ENCODE measurements at regions not wholly inside any gene's neighbourhood (a gene's known extent, or its start where the extent isn't known, plus 50 kb on each side); places are given as distances from the start of the nearest gene placed in this dataset.
"Not testable (repeated sequence)": the region's sequence is repeated elsewhere in the genome, so short reads cannot be mapped to it uniquely, and the experiment has no call there.

DNA sequence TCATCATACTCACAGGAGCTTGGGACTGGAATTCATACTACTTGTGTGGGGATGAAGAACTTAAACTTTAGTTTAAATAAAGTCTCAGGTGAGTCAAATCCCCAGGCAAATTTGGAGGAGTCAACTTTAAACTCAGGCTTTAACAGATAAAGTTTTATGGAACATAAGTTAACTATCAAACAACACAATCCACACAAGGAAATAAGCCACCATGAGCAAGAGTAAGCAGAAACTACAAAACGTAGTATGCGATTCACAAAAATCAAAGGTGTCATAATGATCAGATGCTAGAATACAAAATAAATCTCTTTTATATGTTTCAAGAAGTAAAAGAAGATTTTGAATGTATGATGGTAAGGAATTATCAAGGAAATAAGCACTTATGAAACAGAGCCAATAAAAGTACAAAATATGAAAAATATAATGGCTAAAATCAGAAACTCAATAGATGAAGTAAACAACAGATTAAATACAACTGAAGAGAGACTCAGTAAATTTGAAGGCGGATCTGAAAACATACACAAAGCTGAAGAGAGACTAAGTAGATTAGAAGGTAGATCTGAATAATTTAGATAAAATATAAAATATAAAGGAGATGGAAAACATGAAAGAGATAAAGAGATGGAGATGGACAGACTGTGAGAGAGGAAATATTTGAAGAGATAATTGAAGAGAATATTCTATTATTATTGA, 97.5 kb upstream of the TWIST2 start:
- no peak for DNase-seq (ENCODE audit: low read depth)

DNA sequence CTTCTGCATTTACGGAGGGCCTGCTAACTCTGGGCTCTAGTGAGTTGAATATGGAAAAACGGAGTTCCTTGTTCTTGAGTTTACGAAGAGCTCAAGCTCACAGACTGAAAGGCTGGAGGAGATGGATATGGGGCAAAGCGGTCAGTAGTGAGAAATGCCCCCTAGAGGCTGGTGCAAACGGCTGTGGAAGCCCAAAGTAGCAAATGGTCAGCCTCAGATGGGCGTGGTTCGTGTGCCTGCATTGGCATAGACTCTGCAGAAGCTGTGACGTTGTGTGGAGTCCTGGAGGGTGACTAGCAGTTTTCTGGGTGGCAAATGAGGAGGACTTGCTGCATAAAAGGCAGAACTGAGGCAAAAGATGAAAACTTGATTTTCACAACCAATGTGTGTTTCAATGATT, 93.6 kb upstream of the TWIST2 start:
- DNase-seq (ENCODE audit: low read depth), result no peak

- DNase-seq (ENCODE audit: low read depth), result no peak
Observed at GRCh38 chr2:238761868-238762267, 86.0 kb upstream of the TWIST2 start.

- no peak for DNase-seq (ENCODE audit: low read depth)
Observed at GRCh38 chr2:238763471-238763995, 84.4 kb upstream of the TWIST2 start.

GRCh38 chr2:238765590-238765989, 82.3 kb upstream of the TWIST2 start:
- no peak for DNase-seq (ENCODE audit: low read depth)

DNA sequence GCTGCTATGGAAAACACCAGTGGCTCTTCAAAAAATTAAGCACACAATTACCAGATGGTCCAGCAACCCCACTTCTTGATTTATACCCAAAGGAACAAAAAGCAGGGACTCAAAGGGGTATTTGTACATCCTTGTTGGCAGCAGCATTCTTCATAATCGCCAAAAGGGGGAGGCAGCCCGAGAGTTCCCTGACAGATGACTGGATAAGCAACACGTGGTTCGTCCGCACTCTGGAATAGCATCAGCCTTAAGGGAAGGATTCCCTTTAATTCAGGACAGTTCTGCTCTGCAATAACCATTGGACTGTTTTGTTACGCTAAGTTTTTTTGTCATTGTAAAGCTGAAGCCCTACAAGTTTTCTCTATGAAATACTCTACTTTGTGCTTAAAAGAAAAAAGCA, 76.7 kb upstream of the TWIST2 start:
- DNase-seq (ENCODE audit: low read depth), result peak; percentile 4

DNA sequence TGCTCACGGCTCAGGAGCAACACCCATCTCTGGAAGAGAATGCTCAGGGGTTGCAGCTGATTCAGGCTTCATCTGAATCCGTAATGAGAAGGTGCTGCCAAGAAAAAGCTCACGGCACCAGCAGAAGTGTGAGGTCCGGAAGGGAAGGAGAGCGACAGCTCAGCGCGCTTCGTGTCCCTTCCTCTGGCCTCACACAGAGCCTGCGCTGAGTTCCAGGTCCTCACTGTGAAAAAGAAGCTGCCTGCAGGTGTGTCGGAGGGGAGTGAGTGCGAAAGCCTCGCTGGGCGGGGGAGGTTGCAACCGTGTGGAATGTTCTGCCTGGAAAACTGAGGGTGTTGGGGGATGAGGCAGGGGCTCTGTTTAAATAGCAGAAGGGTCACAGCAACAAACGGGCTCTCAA, 76.2 kb upstream of the TWIST2 start:
- no peak for DNase-seq (ENCODE audit: low read depth)

GRCh38 chr2:238772635-238773297, 75.1 kb upstream of the TWIST2 start:
- DNase-seq (ENCODE audit: low read depth), result no peak

GRCh38 chr2:238773472-238773871, 74.4 kb upstream of the TWIST2 start:
- DNase-seq (ENCODE audit: low read depth), result no peak

GRCh38 chr2:238774071-238774470, 73.8 kb upstream of the TWIST2 start:
- no peak for DNase-seq (ENCODE audit: low read depth)

DNA sequence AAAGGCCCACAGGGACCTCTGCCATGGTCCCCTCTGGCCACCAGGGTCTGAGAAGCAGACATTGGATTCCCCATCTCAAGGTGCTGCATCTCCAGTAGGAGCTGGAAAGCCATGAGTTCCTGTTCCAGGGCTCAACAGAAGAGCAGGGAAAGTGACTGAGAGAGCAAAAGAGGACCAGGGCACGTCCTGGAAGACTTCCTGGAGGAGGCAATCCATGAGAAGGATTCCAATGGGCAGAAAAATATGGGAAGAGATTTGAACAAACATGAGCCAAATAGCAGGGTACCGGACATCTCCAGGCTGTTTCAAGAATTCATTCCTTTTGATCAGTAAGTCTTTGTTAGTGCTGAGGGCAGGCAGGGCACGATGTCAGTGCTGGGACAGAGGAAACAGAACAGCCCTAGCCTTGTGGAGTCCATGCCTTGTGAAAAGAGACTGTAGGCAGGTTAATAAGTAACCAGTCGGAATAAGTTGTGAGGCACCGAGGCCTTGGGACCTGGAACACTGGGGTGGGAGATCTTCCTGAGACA, 72.8 kb upstream of the TWIST2 start:
- no peak for DNase-seq (ENCODE audit: low read depth)

DNA sequence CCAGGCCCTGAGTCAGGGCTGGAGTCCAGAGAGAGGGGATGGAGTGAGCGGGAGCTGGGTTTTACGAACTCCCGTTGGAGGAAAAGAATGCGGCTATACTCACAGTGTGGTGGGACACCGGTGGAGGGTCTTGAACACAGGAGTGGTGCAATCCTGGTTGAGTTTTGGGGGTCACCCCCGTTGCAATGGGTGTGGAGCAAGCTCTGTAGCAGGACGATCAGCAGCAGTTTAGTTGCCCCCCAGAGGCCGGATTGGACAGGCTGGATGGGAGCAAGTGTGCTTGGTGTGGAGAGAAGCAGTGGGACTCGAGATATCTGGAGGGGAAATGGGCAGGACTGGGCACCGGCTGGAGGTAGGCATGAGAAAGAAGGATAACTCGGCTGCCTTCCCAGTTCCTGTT, 72.3 kb upstream of the TWIST2 start:
- no peak for DNase-seq (ENCODE audit: low read depth)

DNA sequence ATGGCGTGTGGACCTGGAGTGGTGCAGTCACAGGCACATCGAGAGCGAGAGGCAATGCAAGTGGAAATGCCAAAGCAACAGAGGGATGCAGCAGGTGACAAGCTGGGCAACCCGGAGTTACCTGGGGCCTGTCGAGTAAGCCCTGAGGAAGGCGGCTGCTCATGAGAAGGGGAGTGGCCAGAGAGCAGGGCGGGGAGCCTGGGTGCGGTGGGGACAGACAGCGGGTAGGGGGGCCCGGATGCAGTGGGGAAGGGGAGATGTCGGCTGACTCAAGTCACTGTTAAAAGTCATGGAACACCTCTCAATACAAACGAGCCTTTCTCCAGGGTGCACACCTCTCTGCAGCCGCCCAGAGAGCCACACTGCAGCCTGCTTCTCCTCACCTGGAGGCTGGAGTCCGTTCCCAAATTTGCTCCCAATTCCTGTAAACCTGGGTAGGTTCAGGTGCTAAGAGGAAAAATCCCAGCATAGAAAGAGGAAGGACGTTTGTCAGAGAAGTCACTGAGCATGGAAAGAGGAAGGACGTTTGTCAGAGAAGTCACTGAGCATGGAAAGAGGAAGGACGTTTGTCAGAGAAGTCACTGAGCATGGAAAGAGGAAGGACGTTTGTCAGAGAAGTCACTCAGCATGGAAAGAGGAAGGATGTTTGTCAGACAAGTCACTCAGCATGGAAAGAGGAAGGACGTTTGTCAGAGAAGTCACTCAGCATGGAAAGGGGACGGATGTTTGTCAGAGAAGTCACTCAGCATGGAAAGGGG, 71.7 kb upstream of the TWIST2 start:
- no peak for DNase-seq (ENCODE audit: low read depth)

DNA sequence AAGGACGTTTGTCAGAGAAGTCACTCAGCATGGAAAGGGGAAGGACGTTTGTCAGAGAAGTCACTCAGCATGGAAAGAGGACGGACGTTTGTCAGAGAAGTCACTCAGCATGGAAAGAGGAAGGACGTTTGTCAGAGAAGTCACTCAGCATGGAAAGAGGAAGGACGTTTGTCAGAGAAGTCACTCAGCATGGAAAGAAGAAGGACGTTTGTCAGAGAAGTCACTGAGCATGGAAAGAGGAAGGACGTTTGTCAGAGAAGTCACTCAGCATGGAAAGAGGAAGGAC, 71.2 kb upstream of the TWIST2 start:
- DNase-seq (ENCODE audit: low read depth), result not testable (repeated sequence)

GRCh38 chr2:238777369-238778067, 70.4 kb upstream of the TWIST2 start:
- DNase-seq (ENCODE audit: low read depth), result no peak

GRCh38 chr2:238784671-238785527, 63.0 kb upstream of the TWIST2 start:
- DNase-seq (ENCODE audit: low read depth), result peak; percentile 20

DNA sequence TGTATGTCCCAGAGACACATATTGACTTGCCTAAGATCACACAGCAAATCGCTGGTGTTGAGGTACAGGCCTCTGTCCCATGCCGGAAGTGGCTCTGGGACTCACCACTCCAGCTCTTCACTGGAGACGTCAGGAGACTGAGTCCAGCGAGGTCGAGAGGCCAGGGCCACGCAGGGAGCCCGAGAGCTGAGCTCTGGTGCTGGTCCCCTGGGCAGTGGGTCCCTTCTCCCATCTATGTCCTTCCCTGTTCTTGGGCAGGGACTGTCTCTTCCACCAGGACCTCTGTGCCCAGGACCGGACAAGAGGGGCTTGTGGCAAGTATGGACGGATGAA, 62.4 kb upstream of the TWIST2 start:
- DNase-seq (ENCODE audit: low read depth), result no peak

DNA sequence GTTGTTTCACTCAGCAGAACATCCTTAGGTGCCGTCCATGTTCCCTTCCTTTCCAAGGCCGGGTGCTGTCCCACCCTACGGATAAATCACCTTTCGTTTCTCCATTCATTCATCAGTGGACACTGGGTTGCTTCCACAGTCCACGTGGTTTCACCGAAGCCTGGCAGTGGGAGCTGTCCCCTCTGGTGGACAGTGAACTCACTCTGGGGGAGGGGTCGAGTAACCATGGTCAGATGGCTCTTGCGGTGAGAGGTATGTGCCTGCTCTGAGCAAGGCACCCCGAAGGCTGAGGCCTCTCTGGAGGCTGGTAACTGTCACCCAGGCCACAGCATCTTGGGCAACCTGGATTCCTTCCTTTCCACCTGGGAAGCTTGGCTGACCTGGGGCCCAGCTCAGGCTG, 61.5 kb upstream of the TWIST2 start:
- DNase-seq (ENCODE audit: low read depth), result no peak

DNA sequence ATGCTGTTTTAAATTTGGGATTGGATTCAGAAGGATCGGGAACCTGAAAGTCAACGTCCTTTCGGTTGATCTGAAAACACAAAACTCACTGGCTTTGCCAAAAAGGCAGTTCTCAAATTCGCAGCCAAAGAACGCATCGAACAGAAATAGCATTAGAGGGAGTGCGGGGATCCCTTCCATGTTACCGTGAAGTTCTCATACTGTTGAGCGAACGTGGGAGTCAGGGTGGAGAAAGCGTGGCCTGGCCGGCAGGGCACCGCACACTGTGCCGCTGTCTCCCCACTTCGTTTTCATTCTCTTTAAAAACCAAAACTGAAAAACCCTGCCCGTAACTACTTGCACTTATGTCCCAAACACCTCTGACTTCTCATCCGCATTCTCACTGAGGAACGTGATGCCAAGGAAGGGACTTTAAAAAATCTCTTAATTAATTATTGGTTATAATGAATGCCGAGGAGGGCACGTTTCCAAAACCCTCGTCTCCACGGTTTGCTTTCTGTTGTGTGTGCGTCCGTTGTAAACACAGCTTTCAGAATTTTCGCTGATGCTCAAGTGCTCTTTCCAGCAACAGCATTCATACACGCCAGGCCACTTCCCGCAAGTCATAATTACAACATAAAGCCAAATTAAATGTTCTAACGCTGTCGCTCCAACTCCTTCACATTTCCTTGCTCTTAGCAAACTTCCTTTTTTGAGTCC, 60.9 kb upstream of the TWIST2 start:
- DNase-seq (ENCODE audit: low read depth), result no peak

DNA sequence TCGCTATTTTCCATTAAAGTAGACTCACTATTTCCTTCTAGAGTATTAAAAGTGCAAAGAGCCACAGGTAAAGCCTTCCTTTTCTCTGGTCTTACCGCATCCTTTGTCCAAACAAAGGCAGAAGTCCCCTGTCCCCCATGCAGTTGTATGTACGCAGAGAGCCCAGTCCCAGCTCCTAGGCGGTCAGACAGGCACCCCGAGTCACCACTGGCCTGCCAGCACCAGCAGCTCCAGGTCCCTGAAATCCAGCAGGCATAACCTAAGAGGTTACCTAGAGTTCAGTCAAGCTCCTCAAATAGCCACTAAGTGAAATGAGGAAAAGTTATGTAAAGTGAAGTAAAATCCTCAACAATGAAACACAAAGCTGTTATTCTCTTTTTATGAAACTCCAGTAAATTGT, 60.4 kb upstream of the TWIST2 start:
- DNase-seq (ENCODE audit: low read depth), result no peak

GRCh38 chr2:238789317-238789806, 58.5 kb upstream of the TWIST2 start:
- DNase-seq (ENCODE audit: low read depth), result no peak
